Neural progenitor cell (in vitro differentiated cells): ENCODE measurements at regions not wholly inside any gene's neighbourhood (a gene's known extent, or its start where the extent isn't known, plus 50 kb on each side); places are given as distances from the start of the nearest gene placed in this dataset.

ENCODE experiments used
- CTCF ChIP-seq: fragments of 200-600 bp; sonication (generic); IDR thresholded peaks from 2 replicates; pipeline ENCODE4 v1.5.1; 2017; ENCODE audit warnings: antibody characterized with exemption, mild to moderate bottlenecking
- EZH2 ChIP-seq: fragments of 200-600 bp; sonication (generic); IDR thresholded peaks from 2 replicates; pipeline ENCODE4 v1.6.1; 2017; ENCODE audit warnings: antibody characterized with exemption, mild to moderate bottlenecking, moderate library complexity
- EZH2phosphoT487 ChIP-seq: fragments of 200-600 bp; sonication (generic); IDR thresholded peaks from 2 replicates; pipeline ENCODE4 v1.6.1; 2017; ENCODE audit warnings: antibody characterized with exemption

DNA sequence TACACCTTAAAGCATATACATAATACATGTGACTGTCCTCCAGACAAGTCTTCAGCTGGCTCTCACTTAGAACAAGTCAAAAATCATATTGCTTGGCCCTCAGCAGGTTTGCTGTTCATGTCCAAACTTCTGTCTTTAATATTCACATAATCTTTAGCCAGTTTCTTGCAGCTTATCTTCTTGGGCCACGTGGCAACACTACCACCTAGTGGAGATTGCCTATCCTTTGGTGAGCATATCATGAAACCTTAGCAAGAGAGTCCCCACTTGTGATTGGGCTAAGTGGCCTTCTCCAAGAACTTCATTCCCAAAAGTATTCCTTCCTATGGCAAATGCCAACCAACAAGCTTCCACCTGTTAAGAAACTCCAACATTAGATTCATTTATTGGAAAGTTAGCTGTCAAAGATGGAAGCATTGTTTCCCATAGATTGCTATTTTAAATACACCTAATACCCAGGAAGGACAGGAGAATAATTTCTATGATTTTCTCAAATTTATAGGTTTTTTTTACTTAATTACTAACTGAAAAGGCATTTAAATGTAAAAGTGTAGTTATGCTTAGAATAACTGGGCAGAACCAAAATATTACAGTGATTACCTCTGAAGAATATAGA lies 231.9 kb upstream of the INTU start:
- TF ChIP-seq EZH2phosphoT487 (no peak), CTCF (peak; percentile 84), EZH2 (no peak)
